ENCODE measurements at regions not wholly inside any gene's neighbourhood (a gene's known extent, or its start where the extent isn't known, plus 50 kb on each side); places are given as distances from the start of the nearest gene placed in this dataset.

- no peak for TF ChIP-seq CTCF (IDR thresholded peaks at IDR 0.05)
Measured at GRCh38 chr15:96416934-96417759, 86.6 kb downstream of the NR2F2 start.

- TF ChIP-seq CTCF (IDR thresholded peaks at IDR 0.05), result no peak
Measured at GRCh38 chr15:96417760-96418130, 87.2 kb downstream of the NR2F2 start.

- TF ChIP-seq CTCF (IDR thresholded peaks at IDR 0.05), result no peak
Measured at GRCh38 chr15:96418146-96418545, 87.6 kb downstream of the NR2F2 start.

DNA sequence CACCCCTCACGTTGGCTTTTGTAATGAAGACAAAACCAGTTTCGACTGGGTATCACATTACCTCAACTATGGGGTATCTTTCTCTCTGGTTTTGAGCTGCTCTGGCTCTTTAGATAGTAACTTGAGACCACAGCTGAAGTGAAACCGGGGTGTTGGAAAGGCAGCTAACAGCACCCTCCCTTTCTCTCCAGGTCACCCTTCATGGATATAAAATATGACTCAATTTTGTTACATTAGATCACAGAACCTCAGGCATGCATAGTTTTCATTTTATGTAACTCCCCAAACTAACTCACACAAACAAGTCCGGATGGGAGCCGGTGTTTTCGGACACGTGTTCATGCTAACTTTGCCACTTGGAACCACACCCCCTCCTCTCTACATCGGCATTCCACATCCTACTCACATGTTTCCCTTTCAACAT, 90.7 kb downstream of the NR2F2 start:
- TF ChIP-seq CTCF (IDR thresholded peaks at IDR 0.05), result no peak

DNA sequence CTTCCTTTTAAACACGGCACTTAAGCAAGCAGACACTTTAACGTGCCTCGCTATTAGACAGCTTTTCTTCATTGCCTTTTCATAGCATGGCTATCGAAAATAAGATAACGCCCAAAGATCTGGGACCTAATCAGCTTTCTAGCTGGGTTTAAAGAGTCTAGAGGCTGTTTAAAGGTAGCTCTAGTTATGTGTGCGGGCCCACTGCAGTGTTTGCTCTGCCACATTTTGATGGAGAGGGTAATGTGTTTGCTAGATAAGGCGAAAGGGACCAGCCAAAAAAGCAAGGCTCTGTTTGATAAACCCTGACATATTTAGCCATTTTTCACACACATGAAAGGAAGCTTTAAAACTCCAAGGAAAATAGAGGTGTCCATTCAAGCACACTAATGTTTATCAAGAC, 91.6 kb downstream of the NR2F2 start:
- TF ChIP-seq CTCF (IDR thresholded peaks at IDR 0.05), result no peak

DNA sequence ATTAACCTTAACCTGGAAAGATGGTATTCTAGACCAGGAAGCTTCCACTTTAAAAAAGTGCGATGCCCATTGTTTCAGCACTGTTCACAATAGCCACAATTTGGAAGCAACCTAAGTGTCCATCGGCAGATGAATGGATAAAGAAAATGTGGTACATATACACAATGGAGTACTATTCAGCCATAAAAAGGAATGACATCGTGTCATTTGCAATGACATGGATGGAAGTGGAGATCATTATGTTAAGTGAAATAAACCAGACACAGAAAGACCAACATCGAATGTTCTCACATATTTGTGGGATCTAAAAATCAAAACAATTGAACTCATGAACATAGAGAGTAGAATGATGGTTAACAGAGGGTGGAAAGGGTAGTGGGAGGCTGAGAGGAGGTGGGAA, 94.2 kb downstream of the NR2F2 start:
- TF ChIP-seq CTCF (IDR thresholded peaks at IDR 0.05), result no peak

DNA sequence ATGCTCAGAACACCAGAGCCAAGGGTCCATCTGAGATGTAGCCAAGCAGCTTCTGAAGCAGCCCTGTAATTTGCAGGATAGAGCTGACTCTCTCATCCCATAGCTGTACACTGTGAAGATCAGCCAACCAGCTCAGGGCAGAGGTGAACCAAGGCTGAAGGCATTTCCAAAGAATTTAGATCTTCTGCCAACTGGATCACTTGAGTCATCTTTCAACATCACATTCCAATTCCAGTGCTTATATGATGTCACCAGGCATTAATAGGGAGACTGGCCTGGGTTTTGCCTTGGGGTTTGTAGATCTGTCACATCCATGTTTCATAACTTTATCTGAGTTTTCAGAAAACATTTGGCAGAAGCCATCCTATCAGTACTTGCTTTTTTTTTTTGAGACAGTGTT, 98.2 kb downstream of the NR2F2 start:
- TF ChIP-seq CTCF (IDR thresholded peaks at IDR 0.05), result no peak

- no peak for TF ChIP-seq CTCF (IDR thresholded peaks at IDR 0.05)
Measured at GRCh38 chr15:96431786-96432185, 101.3 kb downstream of the NR2F2 start.

All from LNCAP (cell line).